ENCODE measurements at regions not wholly inside any gene's neighbourhood (a gene's known extent, or its start where the extent isn't known, plus 50 kb on each side); places are given as distances from the start of the nearest gene placed in this dataset.

GRCh38 chr3:34934660-34935059 lies 704.7 kb upstream of the ARPP21 start (continued):
- TF ChIP-seq CHD2 (IDR thresholded peaks at IDR 0.05; ENCODE audit: borderline replicate concordance, low read depth, low read length): no peak
- no peak for TF ChIP-seq TAF1 (IDR thresholded peaks at IDR 0.05; ENCODE audit: borderline replicate concordance, low read depth, low read length)
- TF ChIP-seq MEF2A (IDR thresholded peaks at IDR 0.05; ENCODE audit: insufficient read depth, low read depth, low read length): no peak
- no peak for TF ChIP-seq HCFC1 (IDR thresholded peaks at IDR 0.05; ENCODE audit: low read length)
- no peak for TF ChIP-seq HDGF (IDR thresholded peaks at IDR 0.05)
- TF ChIP-seq CREB1 (IDR thresholded peaks at IDR 0.05; ENCODE audit: low read depth): no peak
- TF ChIP-seq RUNX3 (IDR thresholded peaks at IDR 0.05; ENCODE audit: low read length): no peak
- no peak for TF ChIP-seq MYB (IDR thresholded peaks at IDR 0.05; ENCODE audit: borderline replicate concordance, low read depth, low read length)
- no peak for TF ChIP-seq PRDM15 (CRISPR knock-in tag; IDR thresholded peaks at IDR 0.05)
- TF ChIP-seq MTA2 (IDR thresholded peaks at IDR 0.05; ENCODE audit: low read depth): no peak
- TF ChIP-seq CUX1 (IDR thresholded peaks at IDR 0.05; ENCODE audit: insufficient replicate concordance, low read depth, low read length): no peak
- TF ChIP-seq USF2 (IDR thresholded peaks at IDR 0.05; ENCODE audit: borderline replicate concordance, low read depth, low read length): no peak
